Mesendoderm (in vitro differentiated cells): ENCODE measurements at regions not wholly inside any gene's neighbourhood (a gene's known extent, or its start where the extent isn't known, plus 50 kb on each side); places are given as distances from the start of the nearest gene placed in this dataset.

Experiments used
- DNase-seq: peaks from one replicate; pipeline ENCODE4 v3.0.0; 2013
- H2AK5ac ChIP-seq: 2 replicates; pipeline ENCODE4 v1.6.1; 2013; ENCODE audit warnings: low read length, inconsistent platforms
- H2BK120ac ChIP-seq: 2 replicates; pipeline ENCODE4 v1.6.1; 2013; ENCODE audit warnings: low read depth, mild to moderate bottlenecking, low read length, moderate library complexity, mixed read lengths
- H2BK15ac ChIP-seq: replicated peaks from 2 replicates; pipeline ENCODE4 v1.6.1; 2013; ENCODE audit warnings: low read depth, mild to moderate bottlenecking, moderate library complexity
- H2BK5ac ChIP-seq: 2 replicates; pipeline ENCODE4 v1.6.1; 2013; ENCODE audit warnings: low read length, inconsistent platforms
- H3K18ac ChIP-seq: 2 replicates; pipeline ENCODE4 v1.6.1; 2013; ENCODE audit warnings: mild to moderate bottlenecking, low read length, mixed read lengths
- H3K23ac ChIP-seq: one replicate; pipeline ENCODE4 v1.6.1; 2013; ENCODE audit warnings: low read length
- H3K27ac ChIP-seq: 2 replicates; pipeline ENCODE4 v1.5.1; 2013; ENCODE audit warnings: low read depth, mild to moderate bottlenecking, inconsistent platforms, low read length, moderate library complexity
- H3K27me3 ChIP-seq: 2 replicates; pipeline ENCODE4 v1.6.1; 2013; ENCODE audit warnings: low read length, control low read depth, mild to moderate bottlenecking, inconsistent platforms; ENCODE audit not compliant: insufficient read depth, poor library complexity
- H3K36me3 ChIP-seq: 2 replicates; pipeline ENCODE4 v1.6.1; 2013; ENCODE audit warnings: low read length, inconsistent platforms; ENCODE audit not compliant: control insufficient read depth, insufficient read depth
- H3K4ac ChIP-seq: one replicate; pipeline ENCODE4 v1.6.1; 2013; ENCODE audit warnings: low read depth, mild to moderate bottlenecking, low read length, moderate library complexity
- H3K4me1 ChIP-seq: 2 replicates; pipeline ENCODE4 v1.6.1; 2013; ENCODE audit warnings: low read depth, low read length, inconsistent platforms; ENCODE audit not compliant: control insufficient read depth
- H3K4me2 ChIP-seq: 2 replicates; pipeline ENCODE4 v1.6.1; 2013; ENCODE audit warnings: low read length
- H3K4me3 ChIP-seq: 2 replicates; pipeline ENCODE4 v1.5.1; 2013; ENCODE audit warnings: mild to moderate bottlenecking, low read length
- H3K56ac ChIP-seq: one replicate; pipeline ENCODE4 v1.6.1; 2013; ENCODE audit warnings: low read length
- H3K79me1 ChIP-seq: 2 replicates; pipeline ENCODE4 v1.6.1; 2013; ENCODE audit warnings: low read length, inconsistent platforms
- H3K79me2 ChIP-seq: 2 replicates; pipeline ENCODE4 v1.6.1; 2013; ENCODE audit warnings: mild to moderate bottlenecking, low read length; ENCODE audit not compliant: control insufficient read depth, insufficient read depth
- H3K9ac ChIP-seq: 2 replicates; pipeline ENCODE4 v1.6.1; 2013; ENCODE audit warnings: low read length, inconsistent platforms
- H4K5ac ChIP-seq: one replicate; pipeline ENCODE4 v1.6.1; 2013; ENCODE audit warnings: low read length
- H4K8ac ChIP-seq: one replicate; pipeline ENCODE4 v1.6.1; 2013; ENCODE audit warnings: low read depth, mild to moderate bottlenecking, control low read depth, low read length, moderate library complexity
- WGBS: extraction: QIAGEN DNeasy Blood & Tissue Kit; methylation state at CpG from one replicate; pipeline ENCODE4 v1.1.7; 2013; ENCODE audit warnings: low lambda C conversion rate, missing lambda C conversion rate; ENCODE audit not compliant: insufficient coverage; ENCODE audit errors: extremely low coverage; 5-methylcytosine and 5-hydroxymethylcytosine counted together

DNA sequence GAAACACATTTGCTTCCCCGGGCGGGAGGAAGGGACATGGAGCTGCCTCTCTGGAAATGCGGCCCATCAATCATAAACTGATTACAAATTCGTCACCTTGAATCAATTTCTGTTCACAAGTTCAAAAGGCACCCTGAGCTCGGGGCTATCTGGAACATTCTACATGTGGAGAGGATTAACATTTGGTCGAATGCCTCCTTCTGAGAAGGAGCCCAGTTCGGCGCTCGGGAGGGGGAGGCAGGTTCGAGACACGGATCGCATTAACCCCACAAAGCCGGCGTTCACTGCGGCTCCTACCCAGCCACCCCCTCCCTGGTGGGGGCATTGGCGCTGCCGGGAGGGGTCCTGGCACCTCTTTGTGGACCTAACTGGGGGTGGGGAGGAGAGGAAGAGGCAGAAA lies 108.0 kb downstream of the CPZ start:
- no peak overlapping the region for H3K56ac ChIP-seq
- H3K36me3 ChIP-seq = no peaks in the 10 kb centered on the region
- H3K27ac ChIP-seq = no peak overlapping the region
- H3K4me2 ChIP-seq = no peak overlapping the region
- H3K23ac ChIP-seq = no peak overlapping the region
- no peak overlapping the region for H4K5ac ChIP-seq
- H2BK5ac ChIP-seq = no peak overlapping the region
- H3K18ac ChIP-seq = no peak overlapping the region
- no peak for DNase-seq
- H4K8ac ChIP-seq = no peak overlapping the region
- H2BK120ac ChIP-seq = no peak overlapping the region
- no peak overlapping the region for H3K4ac ChIP-seq
- no CpG with 5 or more reads among the region's 17 CpGs for WGBS
- no peaks in the 10 kb centered on the region for H3K27me3 ChIP-seq
- no peak overlapping the region for H2AK5ac ChIP-seq
- no peak overlapping the region for H3K9ac ChIP-seq
- H3K4me3 ChIP-seq = no peak overlapping the region
- no peak overlapping the region for H2BK15ac ChIP-seq
- H3K4me1 ChIP-seq = no peaks in the 10 kb centered on the region
- no peaks in the 10 kb centered on the region for H3K79me1 ChIP-seq
- no peaks in the 10 kb centered on the region for H3K79me2 ChIP-seq

- no peak overlapping the region for H3K18ac ChIP-seq
- H2AK5ac ChIP-seq = no peak overlapping the region
- no peak for DNase-seq
- no peak overlapping the region for H2BK15ac ChIP-seq
- H3K9ac ChIP-seq = no peak overlapping the region
- H2BK5ac ChIP-seq = no peak overlapping the region
- H3K4me2 ChIP-seq = no peak overlapping the region
- no peak overlapping the region for H4K5ac ChIP-seq
- no CpG with 5 or more reads among the region's 24 CpGs for WGBS
- H3K23ac ChIP-seq = no peak overlapping the region
- H3K4me3 ChIP-seq = no peak overlapping the region
- H3K56ac ChIP-seq = no peak overlapping the region
- H3K4ac ChIP-seq = no peak overlapping the region
- H3K27me3 ChIP-seq = no peaks in the 10 kb centered on the region
- H4K8ac ChIP-seq = no peak overlapping the region
- H3K36me3 ChIP-seq = no peaks in the 10 kb centered on the region
- H3K27ac ChIP-seq = no peak overlapping the region
- no peaks in the 10 kb centered on the region for H3K79me2 ChIP-seq
- no peaks in the 10 kb centered on the region for H3K79me1 ChIP-seq
- H3K4me1 ChIP-seq = no peaks in the 10 kb centered on the region
- H2BK120ac ChIP-seq = no peak overlapping the region
Measured at GRCh38 chr4:8699479-8700145, 107.0 kb downstream of the CPZ start.

DNA sequence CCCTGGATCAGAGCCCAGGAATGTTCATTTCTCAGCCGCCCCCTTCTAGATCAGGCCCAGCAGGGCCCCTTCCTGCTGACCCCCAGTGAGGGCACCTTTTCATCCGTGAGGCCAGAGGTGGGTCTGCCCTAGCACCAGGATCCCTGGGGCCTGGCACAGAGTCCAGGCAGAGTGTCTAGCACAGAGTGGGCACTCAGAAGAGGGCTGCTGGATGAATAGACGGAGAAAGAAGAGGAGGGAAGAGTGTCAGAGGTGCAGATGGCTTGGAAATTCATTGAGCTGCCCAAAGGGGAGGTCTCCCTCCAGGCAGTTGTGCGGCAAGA lies 106.5 kb downstream of the CPZ start:
- no peak overlapping the region for H2BK120ac ChIP-seq
- no CpG with 5 or more reads among the region's 4 CpGs for WGBS
- H2BK5ac ChIP-seq = no peak overlapping the region
- H3K56ac ChIP-seq = no peak overlapping the region
- no peaks in the 10 kb centered on the region for H3K79me1 ChIP-seq
- no peak overlapping the region for H3K4me2 ChIP-seq
- H4K5ac ChIP-seq = no peak overlapping the region
- H3K36me3 ChIP-seq = no peaks in the 10 kb centered on the region
- no peak overlapping the region for H3K9ac ChIP-seq
- no peak for DNase-seq
- no peak overlapping the region for H3K27ac ChIP-seq
- no peak overlapping the region for H2BK15ac ChIP-seq
- no peak overlapping the region for H2AK5ac ChIP-seq
- H4K8ac ChIP-seq = no peak overlapping the region
- H3K18ac ChIP-seq = no peak overlapping the region
- H3K79me2 ChIP-seq = no peaks in the 10 kb centered on the region
- H3K4ac ChIP-seq = no peak overlapping the region
- no peak overlapping the region for H3K4me3 ChIP-seq
- no peaks in the 10 kb centered on the region for H3K27me3 ChIP-seq
- no peak overlapping the region for H3K23ac ChIP-seq
- no peaks in the 10 kb centered on the region for H3K4me1 ChIP-seq

DNA sequence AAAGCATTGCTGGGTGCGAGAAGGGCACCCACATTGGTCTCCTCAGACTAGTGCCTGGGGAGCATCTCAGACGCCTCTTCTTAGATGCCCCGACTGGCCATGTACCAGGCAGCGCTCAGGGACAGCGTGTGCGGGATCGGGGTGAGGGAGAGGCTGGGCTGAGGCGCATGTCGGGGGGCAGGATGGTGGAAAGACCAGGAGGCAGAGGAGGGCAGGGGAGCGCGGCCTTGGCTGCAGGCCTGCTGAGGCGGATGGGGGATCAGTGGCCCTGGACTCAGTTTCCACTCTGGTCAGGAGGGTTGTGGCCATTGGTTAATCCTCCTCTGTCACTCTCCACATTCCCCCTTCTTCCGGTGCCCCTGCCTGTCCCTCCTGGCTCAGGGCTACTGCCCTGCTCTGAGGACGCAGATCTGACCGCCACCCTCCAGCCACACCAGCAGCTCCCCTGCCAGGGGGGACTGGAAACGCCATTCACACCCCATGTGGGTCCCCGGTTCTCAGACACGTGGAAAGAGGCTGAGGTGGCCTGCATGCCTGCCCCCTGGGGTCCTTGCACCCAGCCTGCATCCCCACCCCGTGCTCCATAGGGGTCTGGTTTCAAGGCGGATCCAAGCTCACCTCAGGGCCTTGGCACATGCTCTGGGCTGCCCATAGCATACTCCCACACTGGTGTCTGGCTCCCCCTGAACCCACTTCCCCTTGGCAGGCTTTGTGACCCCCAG lies 105.9 kb downstream of the CPZ start:
- Histone ChIP-seq H4K5ac (no peak overlapping the region), H2BK5ac (no peak overlapping the region), H3K27me3 (no peaks in the 10 kb centered on the region), H3K18ac (no peak overlapping the region), H3K4me3 (no peak overlapping the region), H3K36me3 (no peaks in the 10 kb centered on the region), H4K8ac (no peak overlapping the region), H3K79me2 (no peaks in the 10 kb centered on the region), H3K27ac (no peak overlapping the region), H3K4ac (no peak overlapping the region), H2BK15ac (no peak overlapping the region), H3K4me1 (no peaks in the 10 kb centered on the region), H2AK5ac (no peak overlapping the region), H3K23ac (no peak overlapping the region), H3K4me2 (no peak overlapping the region), H3K79me1 (no peaks in the 10 kb centered on the region), H2BK120ac (no peak overlapping the region), H3K56ac (no peak overlapping the region), H3K9ac (no peak overlapping the region)
- DNase-seq = no peak
- WGBS = no CpG with 5 or more reads among the region's 20 CpGs

- no peak overlapping the region for H4K5ac ChIP-seq
- no peaks in the 10 kb centered on the region for H3K27me3 ChIP-seq
- H3K27ac ChIP-seq = no peak overlapping the region
- no peaks in the 10 kb centered on the region for H3K36me3 ChIP-seq
- H3K79me2 ChIP-seq = no peaks in the 10 kb centered on the region
- no peak overlapping the region for H2AK5ac ChIP-seq
- no peaks in the 10 kb centered on the region for H3K4me1 ChIP-seq
- no peak overlapping the region for H3K23ac ChIP-seq
- no peak for DNase-seq
- no CpG with 5 or more reads among the region's 7 CpGs for WGBS
- H3K4me3 ChIP-seq = no peak overlapping the region
- H2BK120ac ChIP-seq = no peak overlapping the region
- H3K79me1 ChIP-seq = no peaks in the 10 kb centered on the region
- no peak overlapping the region for H3K18ac ChIP-seq
- no peak overlapping the region for H2BK15ac ChIP-seq
- H2BK5ac ChIP-seq = no peak overlapping the region
- H3K56ac ChIP-seq = no peak overlapping the region
- H3K9ac ChIP-seq = no peak overlapping the region
- H3K4ac ChIP-seq = no peak overlapping the region
- H4K8ac ChIP-seq = no peak overlapping the region
- H3K4me2 ChIP-seq = no peak overlapping the region
Measured at GRCh38 chr4:8697826-8698225, 105.3 kb downstream of the CPZ start.
